NOMO-1 treated with DMSO at 0.1 percent for 48 hours (cell line): ENCODE measurements at regions not wholly inside any gene's neighbourhood (a gene's known extent, or its start where the extent isn't known, plus 50 kb on each side); places are given as distances from the start of the nearest gene placed in this dataset.
A peak's percentile ranks its signal among the peaks of the same experiment; 100 is the strongest.

ENCODE experiments used
- DNase-seq: peaks from one replicate; lab custom pipeline; 2025; ENCODE audit not compliant: unreplicated experiment; lab: John Stamatoyannopoulos, UW

DNA sequence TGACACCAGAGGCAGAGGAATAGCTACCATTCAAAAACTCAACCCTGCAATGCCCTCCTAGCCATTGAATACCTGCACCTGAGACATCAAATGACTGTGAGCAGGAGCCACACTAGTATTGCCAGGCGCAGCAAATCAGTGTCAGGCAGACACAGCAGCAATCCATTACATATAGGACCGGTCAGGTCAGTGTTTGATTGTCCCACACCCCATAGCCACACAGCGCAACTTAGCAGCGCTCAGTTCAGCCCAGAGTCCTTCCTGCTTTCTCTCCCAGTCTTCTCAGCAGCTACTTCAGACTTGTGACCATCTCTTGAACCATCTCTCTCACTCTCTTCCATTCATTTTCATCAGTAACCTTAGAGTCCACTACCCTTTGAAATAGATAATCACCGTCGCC is 181.6 kb upstream of the GPR12 start:
- no peak for DNase-seq

DNA sequence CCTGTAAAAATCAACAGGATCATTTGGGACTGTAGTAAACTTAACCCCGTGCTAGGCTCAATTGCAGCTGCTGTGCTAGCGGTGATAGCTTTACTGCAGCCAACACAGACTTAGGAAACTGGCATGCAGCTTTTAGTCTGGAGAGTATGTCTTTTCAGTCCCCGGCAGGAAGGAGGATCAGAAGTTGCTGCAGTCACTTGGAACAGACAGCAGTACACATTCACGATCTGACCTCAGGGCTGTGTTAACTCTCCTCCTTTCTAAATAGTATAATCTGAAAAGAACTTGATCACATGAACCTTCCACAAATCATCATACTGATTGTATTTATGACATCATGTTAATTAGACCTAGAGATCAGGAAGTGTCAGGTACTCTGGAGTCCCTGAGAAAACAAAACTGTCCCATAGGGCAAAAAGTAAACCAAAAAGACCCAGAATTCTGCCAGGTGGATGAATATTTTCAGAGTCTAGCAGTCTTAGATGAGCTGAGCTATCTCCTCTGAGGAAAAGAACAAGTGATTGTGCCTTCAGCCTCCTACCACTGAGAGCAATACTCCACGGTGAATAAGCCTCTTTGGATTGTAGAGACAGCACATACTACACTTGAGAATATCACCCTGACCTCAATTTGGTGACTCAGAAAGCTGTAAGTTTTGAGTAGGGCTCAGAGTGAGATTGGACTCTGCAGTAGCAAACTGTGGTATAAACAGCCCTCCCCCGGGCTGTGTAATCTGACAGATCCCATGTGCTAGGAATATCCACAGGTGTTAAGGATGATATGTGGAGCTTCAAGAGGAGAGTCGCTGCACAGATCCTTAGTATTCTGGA is 181.0 kb upstream of the GPR12 start:
- no peak for DNase-seq

DNA sequence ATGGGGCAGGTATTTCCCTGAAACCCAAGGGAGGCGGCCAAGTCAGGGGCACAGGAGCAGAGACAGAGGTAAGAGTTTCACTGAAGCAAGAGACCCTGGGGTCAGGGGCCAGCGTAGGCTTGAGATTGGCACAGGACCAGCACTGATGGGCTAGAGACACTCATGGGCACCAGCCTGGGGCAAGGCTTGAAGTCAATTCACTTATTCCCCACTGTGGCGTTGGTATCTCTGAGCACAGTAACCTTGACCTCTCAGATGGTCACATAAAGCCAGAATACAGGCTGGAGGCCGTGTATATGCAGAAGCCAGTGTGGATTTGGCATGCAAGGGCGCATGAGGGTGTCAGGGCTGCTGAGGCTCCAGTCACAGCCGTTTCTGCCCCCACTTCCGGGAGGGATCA is 173.5 kb upstream of the GPR12 start:
- DNase-seq: no peak

DNA sequence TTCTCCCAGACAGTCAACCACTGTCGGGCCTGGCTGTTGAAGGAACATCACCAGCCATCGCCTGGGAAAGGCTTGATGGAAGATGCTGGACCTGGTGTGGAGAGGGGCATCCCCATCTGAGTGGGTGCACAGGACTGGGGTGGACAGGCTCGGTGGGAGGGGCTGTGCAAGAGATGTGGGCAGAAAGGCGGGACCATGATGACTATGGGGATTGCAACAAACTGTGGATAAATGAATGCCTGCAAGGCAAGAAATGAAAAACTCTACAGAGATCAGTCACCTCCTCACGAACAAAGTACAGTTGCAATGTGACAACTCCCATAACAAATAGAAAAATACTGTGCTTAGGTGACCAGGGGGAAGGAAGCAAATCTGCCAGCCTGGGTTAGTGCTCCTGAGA is 171.9 kb upstream of the GPR12 start:
- DNase-seq: no peak

DNA sequence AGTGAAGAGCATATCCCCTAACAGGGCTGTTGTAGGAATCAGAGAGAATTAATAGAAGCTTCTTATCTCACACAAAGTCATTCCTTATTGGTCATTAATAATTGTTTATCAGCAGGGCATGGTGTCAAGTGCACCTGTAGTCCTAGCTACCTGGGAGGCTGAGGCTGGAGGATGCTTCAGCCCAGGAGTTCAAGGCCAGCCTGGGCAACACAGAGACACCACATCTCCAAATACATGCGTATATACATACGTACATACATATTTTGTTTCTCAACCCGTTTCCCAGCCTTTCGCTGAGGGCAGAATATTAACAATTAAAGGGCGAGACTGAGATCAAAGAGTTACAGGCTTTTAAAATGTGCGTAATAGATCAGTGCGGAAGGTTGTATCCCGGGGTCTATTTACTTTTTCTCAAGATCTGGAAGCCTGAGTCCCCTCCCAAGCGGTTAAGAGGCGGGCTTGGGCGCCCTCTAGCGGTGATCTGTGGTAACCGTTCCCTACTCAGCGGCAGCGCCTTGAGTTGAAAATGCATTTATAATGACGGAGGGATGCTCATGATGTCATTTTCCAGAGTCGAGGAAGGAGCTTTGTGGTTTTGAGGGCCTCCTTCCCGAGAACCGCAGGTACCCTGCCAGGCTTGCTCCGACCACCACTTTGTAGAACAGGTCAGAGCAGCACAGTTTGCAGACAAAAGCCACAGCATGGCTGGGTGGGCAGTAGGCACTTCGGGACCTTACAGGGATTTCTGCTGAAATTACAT is 169.6 kb upstream of the GPR12 start:
- peak; percentile 61 for DNase-seq

DNA sequence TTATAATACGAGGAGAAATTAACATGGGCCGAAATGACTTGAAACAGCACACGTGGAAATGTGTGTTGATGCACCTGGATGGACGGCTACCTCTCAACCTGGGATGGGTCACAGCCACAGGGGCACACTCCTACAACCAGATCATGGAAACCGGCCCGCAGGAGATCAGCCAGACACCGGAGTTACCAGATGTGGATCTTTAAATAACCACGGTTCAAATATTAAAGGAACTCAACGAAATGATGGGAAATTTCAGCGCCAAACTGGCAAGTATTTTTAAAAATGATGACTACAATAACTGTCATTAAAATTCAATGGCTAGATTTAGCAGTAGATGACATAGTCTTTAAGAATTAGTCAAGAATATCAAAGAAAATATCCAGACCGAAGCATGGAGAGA is 166.9 kb upstream of the GPR12 start:
- no peak for DNase-seq

DNA sequence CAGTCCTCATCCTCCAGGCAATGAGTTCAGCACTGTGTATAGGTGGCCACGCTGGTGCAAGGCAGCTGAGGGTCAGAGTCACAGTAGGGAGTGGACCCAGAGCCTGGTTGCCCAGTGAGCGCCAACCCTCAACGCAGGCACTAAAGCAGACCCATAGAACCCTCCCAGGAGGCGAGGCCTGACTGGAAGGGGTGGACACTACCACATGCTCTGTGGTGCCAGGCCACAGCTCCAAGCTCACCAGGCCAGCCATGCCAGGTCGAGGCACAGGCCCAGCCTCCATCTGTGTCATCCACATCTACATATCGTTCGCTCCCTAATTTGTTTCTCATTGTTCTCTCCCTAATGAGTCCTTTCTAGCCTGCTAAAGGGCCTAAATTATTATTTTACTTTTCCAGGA is 165.8 kb upstream of the GPR12 start:
- DNase-seq: no peak

DNA sequence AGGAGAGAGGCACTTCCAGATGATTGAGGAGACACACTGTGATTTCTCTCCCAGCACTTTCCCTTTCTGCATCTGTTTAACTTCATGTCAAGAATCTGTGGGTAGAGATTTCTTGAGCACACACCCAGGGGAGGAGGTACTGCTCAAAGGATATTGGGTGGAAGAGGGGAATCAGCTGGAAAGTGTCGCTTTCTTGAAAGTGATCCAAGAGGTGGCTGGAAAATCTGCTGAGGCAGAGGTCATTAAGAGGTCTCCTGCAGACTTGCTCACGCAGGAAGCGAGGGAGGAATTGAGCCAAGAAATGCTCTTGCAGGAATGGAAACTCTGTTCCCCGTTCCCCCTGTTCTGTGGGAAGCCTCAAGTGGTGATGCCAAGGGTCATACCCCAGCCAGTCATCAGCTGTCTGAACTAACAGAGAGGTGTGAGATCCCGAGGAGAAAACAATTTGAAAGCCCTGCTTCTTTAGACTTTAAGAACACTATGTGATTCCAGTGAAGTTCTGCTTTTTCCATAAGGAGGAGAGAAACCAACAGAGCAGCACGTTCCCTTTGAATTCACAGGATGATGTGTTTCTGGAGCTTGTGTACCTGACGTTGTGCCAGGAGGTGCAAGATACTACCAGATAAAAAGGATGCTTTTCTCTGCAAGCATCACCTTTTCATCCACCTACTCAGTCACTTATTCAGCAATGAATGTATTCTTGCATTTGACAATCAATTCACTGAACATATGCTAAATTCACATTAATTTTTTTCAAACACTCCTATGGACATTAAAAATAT is 163.4 kb upstream of the GPR12 start:
- no peak for DNase-seq

DNA sequence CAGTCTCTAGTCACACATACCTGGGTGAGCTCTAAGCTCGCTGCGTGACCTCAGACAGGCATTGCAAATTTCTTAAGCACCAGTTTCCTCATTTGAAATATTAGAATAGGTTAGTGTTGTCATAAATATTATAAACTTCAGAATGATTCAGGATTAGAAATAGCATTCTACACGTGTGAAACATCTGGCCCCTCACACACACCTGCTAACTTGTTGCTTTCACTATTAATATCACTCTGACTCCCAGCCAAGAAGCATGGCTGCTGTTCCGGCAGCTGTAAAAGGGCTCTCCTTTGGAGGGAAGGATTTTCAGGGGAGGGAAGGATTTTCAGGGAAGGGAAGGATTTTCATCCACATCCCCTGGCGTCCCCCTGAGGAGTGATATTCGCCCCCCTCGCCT is 161.3 kb upstream of the GPR12 start:
- DNase-seq: no peak

DNA sequence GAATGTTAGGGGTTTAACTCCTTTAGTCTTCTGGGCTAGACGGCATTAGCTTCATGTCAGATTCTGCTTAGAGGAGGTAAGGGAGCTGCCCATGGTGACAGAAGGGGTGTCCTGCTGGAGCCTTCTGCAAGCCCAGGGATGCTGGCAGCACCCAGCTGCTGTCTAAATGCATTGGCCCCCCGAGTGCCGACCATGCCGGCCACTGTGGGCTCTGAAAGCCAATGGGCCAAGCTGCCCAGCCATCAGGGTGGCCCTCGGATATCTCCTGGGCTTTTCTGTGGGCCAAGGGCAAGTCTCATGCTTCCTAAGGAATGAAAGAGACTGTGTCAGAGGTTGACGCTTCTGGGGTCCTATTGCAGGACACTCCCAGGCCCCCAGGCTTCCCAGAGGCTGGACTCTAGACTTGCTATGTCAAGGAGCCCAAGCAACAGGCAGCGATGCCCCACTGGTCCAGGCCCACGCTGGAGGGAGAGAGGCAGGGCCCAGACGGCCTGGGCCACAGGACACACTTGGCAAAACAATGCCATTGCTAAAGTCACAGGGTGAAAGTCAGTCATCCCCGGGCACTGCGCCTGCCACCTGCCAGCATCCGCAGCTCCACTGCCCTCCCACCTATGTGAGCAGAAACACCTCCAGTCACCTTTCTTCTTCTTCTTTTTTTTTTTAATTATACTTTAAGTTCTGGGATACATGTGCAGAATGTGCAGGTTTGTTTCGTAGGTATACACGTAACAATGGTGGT is 160.2 kb upstream of the GPR12 start:
- DNase-seq: no peak

DNA sequence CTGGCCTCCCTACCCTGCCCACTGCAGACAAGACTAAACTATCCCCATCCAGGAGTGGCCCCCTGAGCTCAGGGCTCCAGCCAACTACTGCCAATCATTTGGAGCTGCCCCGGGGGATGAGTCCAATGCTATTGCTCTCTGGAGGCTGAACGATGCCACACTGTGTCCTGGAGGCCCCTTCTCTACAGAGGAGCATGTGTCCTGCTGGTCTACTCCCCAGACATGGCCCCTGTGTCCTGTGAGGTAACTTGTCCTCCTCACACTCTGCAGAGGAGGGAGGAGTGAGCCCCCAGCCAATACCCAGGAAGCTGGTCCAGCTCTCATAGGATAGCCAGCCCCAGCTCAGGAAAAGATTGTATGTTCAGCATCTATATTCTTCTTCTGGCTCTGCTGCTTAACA is 159.1 kb upstream of the GPR12 start:
- DNase-seq: no peak

DNA sequence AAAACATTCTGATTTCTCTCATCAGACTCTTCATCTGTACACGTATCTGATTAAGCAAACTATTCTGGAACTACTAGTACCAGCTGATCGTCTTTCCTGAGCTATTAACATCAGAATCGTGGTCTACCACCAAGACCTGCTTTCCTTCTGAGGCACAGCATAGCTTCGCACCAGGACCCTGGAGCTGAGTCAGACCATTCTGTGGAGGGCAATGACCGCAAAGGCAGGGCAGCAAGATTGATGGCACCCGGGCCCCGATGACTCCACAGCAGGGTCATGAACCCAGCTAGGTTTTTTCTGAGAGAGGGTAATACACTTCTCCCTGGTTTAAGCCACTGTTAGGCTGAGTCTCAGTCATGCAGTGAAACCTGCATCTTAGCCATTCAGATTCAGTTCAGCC is 158.7 kb upstream of the GPR12 start:
- peak; percentile 58 for DNase-seq

DNA sequence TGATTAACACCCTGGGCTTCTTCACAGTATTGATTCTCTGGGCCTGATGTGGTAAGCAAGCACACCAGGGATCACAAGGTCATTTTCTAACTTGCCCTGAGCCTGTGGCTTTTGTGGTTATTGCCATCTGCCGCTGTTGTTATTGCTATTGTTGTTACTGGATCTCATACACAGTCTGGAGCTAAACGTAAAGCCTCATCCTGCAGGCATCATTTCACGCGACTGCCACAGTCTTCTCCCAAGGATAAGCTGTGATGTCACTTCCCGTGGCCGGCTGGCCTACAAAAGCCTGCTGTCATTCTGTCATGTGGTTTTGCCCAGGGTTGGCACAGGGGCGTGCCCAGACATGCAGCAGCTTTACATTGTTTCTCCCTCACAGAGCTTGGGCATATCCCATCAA is 154.0 kb upstream of the GPR12 start:
- peak; percentile 51 for DNase-seq

DNA sequence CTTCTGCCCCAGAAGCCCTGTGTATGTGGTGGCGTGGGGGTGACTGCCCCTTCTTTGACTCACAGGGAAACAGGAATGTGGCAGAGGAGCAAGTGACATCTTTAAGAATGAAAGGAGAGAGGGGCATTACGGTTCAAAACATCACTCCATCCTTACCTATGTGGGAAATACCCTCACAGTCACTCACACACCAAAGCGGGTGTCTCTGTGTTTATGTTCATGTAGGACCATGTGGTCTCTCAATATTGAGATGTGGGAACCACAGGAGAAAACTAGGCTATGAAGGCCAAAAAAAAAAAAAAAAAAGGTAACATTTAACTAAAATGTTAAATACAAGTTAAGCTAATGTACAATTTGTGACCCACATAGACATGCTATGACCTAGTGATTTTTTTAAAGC is 153.6 kb upstream of the GPR12 start:
- no peak for DNase-seq

DNA sequence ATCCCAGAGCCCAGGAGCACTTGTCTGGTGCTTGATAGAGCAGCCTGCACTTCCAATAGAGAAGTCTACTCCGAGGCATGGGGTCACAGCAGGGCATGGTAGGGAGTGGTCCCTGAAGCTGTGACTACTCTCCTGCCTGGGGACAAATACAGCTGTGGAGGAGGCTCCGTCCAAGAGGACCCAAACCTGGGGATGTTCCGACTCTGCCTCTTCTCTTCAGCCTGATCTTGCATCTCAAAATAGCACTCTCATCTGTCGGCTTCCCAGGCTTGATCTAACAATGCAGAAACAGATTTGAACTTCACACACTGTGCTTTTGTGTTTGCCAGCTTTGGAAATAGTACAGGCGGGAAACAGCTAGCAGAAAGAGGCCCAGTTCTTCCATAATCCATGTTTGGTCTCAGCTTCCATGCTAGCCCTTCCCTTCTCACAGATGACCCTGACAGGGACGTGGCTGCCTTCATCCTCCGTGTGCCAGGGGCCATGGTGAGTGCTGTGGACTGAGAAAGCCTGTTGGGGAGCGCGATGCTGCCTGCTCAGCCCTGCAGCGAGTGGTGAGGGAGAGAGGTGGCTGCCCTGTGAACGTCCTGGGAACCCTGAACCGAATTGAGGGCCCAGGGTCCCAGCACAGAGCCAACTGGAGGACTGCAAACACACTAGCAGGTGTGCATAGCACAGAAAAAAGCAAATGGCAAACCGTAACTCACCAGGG is 150.3 kb upstream of the GPR12 start:
- no peak for DNase-seq

DNA sequence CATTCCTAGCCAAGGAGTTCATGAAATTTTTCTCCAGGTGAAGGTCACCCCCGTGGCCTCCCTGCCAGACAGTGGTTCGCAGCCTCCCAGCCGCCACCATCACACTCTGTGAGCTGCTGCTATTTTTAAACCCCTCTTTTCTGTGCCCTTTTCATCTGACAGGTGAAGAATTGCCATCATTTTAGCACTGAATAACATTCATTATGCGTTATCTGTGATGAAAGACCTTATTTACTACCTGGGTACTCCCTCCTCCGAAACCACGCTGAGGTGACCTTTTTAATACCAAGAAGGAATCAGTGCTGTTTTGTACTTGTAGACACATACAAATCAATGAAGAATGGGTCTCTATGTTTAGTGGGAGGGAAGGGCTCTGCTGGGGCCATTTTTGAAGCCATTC is 148.9 kb upstream of the GPR12 start:
- no peak for DNase-seq

DNA sequence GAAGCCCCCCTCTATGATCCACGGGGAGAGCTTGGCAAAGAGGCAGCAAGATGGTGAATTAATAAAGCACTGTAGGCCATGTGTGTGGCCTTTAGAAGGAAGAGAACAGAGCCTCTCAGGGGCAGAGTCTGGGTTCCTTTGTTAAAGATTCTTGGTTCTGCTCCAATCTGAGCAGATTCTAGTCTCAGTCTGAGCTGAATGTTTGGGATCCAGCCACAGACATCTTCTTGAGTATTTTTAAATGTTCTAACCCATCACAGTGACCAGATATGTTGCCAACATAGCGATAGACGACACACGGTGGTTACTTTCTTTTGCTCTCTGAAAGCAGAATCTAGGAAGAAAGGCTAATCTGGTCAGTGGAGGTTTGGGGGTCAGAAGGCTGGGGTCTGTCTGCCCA is 147.5 kb upstream of the GPR12 start:
- DNase-seq: no peak

DNA sequence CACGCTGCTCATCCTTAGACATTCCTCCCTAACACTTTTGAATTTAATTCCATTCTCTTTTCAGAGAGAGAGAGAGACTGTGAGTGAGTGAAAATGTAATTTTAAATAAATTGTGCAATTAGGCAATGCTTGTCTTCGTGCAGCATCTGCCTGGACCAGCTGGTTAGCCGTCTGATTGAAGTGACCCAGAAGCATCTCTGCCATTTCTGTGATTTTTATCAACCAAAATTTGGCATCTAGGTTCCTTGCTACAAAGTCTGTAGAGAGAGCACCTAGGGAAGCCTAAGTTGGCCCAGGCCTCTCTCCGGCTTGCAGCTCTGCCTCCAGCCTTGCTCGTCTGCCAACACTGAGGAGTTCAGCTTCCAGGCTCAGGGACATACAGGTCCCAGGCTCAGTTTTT is 138.6 kb upstream of the GPR12 start:
- no peak for DNase-seq

DNA sequence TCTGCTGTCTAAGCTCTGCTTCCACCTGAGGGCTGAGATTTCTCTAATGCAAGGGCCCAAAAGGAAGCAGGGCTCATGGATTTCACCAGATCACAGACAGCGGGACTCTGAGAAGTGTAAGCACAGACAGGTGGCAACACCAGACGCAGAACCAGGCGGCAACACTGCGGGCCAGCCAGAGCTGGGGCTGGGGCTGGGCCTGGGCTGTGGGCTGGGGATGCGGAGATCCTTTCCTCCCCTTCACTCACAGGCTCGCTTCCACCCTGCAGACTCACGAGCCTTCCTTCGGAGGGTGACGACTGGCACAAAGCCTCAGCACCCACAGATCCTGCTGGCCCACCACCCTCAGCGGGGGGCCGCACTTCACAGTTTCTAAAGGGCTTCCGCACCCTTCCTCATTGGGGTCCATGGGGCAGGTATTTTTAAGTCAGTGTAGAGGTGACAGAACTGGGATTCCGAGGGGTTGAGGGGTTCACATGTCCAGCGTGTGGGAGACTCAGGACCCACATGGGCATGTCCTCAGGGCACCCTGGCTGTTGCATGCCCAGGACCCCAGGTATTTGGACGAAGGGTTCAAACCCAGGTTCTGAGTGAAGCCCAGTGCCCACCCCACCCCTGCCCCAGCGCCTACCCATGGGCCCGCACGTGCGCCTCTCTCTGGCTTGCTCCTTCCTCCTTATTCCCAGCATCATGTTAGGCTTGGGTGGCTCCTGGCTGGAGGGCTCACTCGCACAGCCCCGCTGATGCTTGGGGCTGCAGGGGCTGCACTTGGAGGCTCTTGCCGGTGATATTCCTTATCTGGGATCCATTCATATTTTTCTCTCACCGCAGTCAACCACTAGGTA is 137.3 kb upstream of the GPR12 start:
- no peak for DNase-seq
